ENCODE measurements at regions not wholly inside any gene's neighbourhood (a gene's known extent, or its start where the extent isn't known, plus 50 kb on each side); places are given as distances from the start of the nearest gene placed in this dataset.
A peak's percentile ranks its signal among the peaks of the same experiment; 100 is the strongest.

GRCh38 chr2:8203364-8203763 is 478.5 kb upstream of the ID2 start:
- Histone ChIP-seq H2AFZ (ENCODE audit: low read length) (no peak overlapping the region), H3K23me2 (ENCODE audit: insufficient read length, low read depth, low read length, poor library complexity, severe bottlenecking) (no peaks in the 10 kb centered on the region), H4K20me1 (ENCODE audit: control insufficient read depth, insufficient read depth, insufficient read length) (no peaks in the 10 kb centered on the region), H3K18ac (ENCODE audit: insufficient read length, low read depth, low read length) (no peak overlapping the region), H3K23ac (ENCODE audit: insufficient read length, low read depth, low read length) (no peak overlapping the region), H3K4me1 (ENCODE audit: insufficient read depth, low read length) (no peaks in the 10 kb centered on the region; the same call in 1 of the 2 replicates), H3K79me2 (ENCODE audit: insufficient read depth, low read length) (no peaks in the 10 kb centered on the region), H3K27me3 (ENCODE audit: insufficient read depth, low read length) (no peaks in the 10 kb centered on the region), H3K9ac (ENCODE audit: extremely low read depth, insufficient read length, low read length) (no peak overlapping the region), H2BK5ac (ENCODE audit: insufficient read length, low read length) (no peak overlapping the region), H3K9me3 (ENCODE audit: control insufficient read depth, low read depth, low read length) (no peaks in the 10 kb centered on the region), H2BK20ac (ENCODE audit: low read depth, low read length, poor library complexity, severe bottlenecking) (no peak overlapping the region), H3K4ac (ENCODE audit: low read depth, low read length) (no peak overlapping the region), H4K8ac (replicated peaks; ENCODE audit: insufficient read length, low read depth, low read length) (no peak overlapping the region), H3K56ac (ENCODE audit: insufficient read length, low read depth, low read length) (no peak overlapping the region), H4K91ac (ENCODE audit: insufficient read length, low read depth, low read length) (no peak overlapping the region), H3K79me1 (ENCODE audit: insufficient read depth, low read depth, low read length, poor library complexity, severe bottlenecking) (no peaks in the 10 kb centered on the region), H4K5ac (ENCODE audit: insufficient read length, low read depth, low read length) (no peak overlapping the region), H2BK15ac (ENCODE audit: low read depth, low read length) (no peak overlapping the region), H3T11ph (ENCODE audit: low read length) (no peak overlapping the region), H3K27ac (ENCODE audit: insufficient read length, low read depth, low read length) (no peak overlapping the region), H2BK120ac (ENCODE audit: low read depth, low read length, poor library complexity, severe bottlenecking) (no peak overlapping the region), H3K14ac (ENCODE audit: insufficient read depth, low read length) (peak overlapping the region; percentile 50; the same call in 1 of the 2 replicates), H2BK12ac (ENCODE audit: insufficient read length, low read depth, low read length) (no peak overlapping the region), H3K4me2 (ENCODE audit: insufficient read depth, insufficient read length, low read length) (no peak overlapping the region), H2AK5ac (ENCODE audit: insufficient read length, low read length) (no peak overlapping the region)
- peaks cover 8 to 24% (median 15%) of the 10 kb centered on the region in 3 experiments for H3K36me3 Mint-ChIP-seq (ENCODE audit: insufficient read depth in 1 of 3, low read depth in 3 of 3)
- H3K4me3 Mint-ChIP-seq = no peak overlapping the region
- WGBS (ENCODE audit: extremely low coverage, insufficient read length, low lambda C conversion rate) = no CpG with 5 or more reads among the region's 18 CpGs
- peaks cover 12 to 21% of the 10 kb centered on the region in 2 experiments for H3K9me3 Mint-ChIP-seq
- H3K27ac Mint-ChIP-seq = peak overlapping the region in 1 of 3 experiments; percentile 30; a peak in 2 of 7 replicates
- no peak for DNase-seq
- no peak for TF ChIP-seq CTCF (conservative IDR thresholded peaks at IDR 0.05)
- peaks cover 3% of the 10 kb centered on the region; the same call in 1 of the 2 replicates for H3K27me3 Mint-ChIP-seq (ENCODE audit: low read depth)
- peaks cover 3 to 9% of the 10 kb centered on the region in 2 experiments; a peak in 2 of 4 replicates for H3K4me1 Mint-ChIP-seq

All from H9 (cell line).